HEK293 (cell line): ENCODE measurements at regions not wholly inside any gene's neighbourhood (a gene's known extent, or its start where the extent isn't known, plus 50 kb on each side); places are given as distances from the start of the nearest gene placed in this dataset.

Source experiments
- FEZF1 ChIP-seq: fragments of 450-650 bp; formaldehyde crosslinking; IDR thresholded peaks from 2 replicates; pipeline ENCODE4 v1.5.1; 2016; ENCODE audit warnings: missing biosample characterization, missing genetic modification characterization
- IKZF3 ChIP-seq: fragments of 450-650 bp; IDR thresholded peaks from 2 replicates; pipeline ENCODE4 v1.5.0; 2018; ENCODE audit warnings: missing biosample characterization, mild to moderate bottlenecking, missing genetic modification characterization, moderate library complexity
- PATZ1 ChIP-seq: fragments of 450-650 bp; formaldehyde crosslinking; IDR thresholded peaks from 2 replicates; pipeline ENCODE4 v1.5.1; 2016; ENCODE audit warnings: missing biosample characterization, missing genetic modification characterization
- PRDM1 ChIP-seq: fragments of 450-650 bp; formaldehyde crosslinking; IDR thresholded peaks from 2 replicates; pipeline ENCODE4; 2016; ENCODE audit warnings: missing biosample characterization, missing genetic modification characterization
- PRDM10 ChIP-seq: fragments of 450-650 bp; formaldehyde crosslinking; IDR thresholded peaks from 2 replicates; pipeline ENCODE4 v1.5.1; 2016; ENCODE audit warnings: missing biosample characterization, missing genetic modification characterization
- SP2 ChIP-seq: fragments of 450-650 bp; formaldehyde crosslinking; IDR thresholded peaks from 2 replicates; pipeline ENCODE4 v1.5.1; 2016; ENCODE audit warnings: missing biosample characterization, missing genetic modification characterization
- YY2 ChIP-seq: fragments of 450-650 bp; formaldehyde crosslinking; IDR thresholded peaks from 2 replicates; pipeline ENCODE4 v1.5.1; 2016; ENCODE audit warnings: missing biosample characterization, missing genetic modification characterization
- ZBTB10 ChIP-seq: fragments of 450-650 bp; formaldehyde crosslinking; IDR thresholded peaks from 2 replicates; pipeline ENCODE4 v1.5.1; 2016; ENCODE audit warnings: missing biosample characterization, missing genetic modification characterization
- ZBTB11 ChIP-seq: fragments of 450-650 bp; formaldehyde crosslinking; conservative IDR thresholded peaks from 2 replicates; pipeline ENCODE4 v1.5.1; 2016; ENCODE audit warnings: low read depth, missing biosample characterization, missing genetic modification characterization
- ZFP3 ChIP-seq: fragments of 450-650 bp; formaldehyde crosslinking; IDR thresholded peaks from 2 replicates; pipeline ENCODE4 v1.5.1; 2016; ENCODE audit warnings: low read depth, missing biosample characterization, missing genetic modification characterization
- ZNF157 ChIP-seq: fragments of 450-650 bp; formaldehyde crosslinking; IDR thresholded peaks from 2 replicates; pipeline ENCODE4 v1.5.1; 2016; ENCODE audit warnings: missing biosample characterization, missing genetic modification characterization
- ZNF280C ChIP-seq: fragments of 450-650 bp; formaldehyde crosslinking; IDR thresholded peaks from 2 replicates; pipeline ENCODE4 v1.5.1; 2016; ENCODE audit warnings: missing biosample characterization, missing genetic modification characterization
- ZNF335 ChIP-seq: fragments of 450-650 bp; formaldehyde crosslinking; conservative IDR thresholded peaks from 2 replicates; pipeline ENCODE4 v1.5.1; 2016; ENCODE audit warnings: missing biosample characterization, missing genetic modification characterization
- ZNF341 ChIP-seq: fragments of 450-650 bp; formaldehyde crosslinking; IDR thresholded peaks from 2 replicates; pipeline ENCODE4; 2016; ENCODE audit warnings: low read depth, missing biosample characterization, missing genetic modification characterization
- ZNF398 ChIP-seq: fragments of 450-650 bp; formaldehyde crosslinking; IDR thresholded peaks from 2 replicates; pipeline ENCODE4 v1.5.1; 2017; ENCODE audit warnings: missing biosample characterization, missing genetic modification characterization
- ZNF560 ChIP-seq: fragments of 450-650 bp; formaldehyde crosslinking; IDR thresholded peaks from 2 replicates; pipeline ENCODE4 v1.5.1; 2017; ENCODE audit warnings: missing biosample characterization, missing genetic modification characterization, borderline replicate concordance
- ZNF561 ChIP-seq: fragments of 450-650 bp; IDR thresholded peaks from 2 replicates; pipeline ENCODE4 v1.5.1; 2018; ENCODE audit warnings: missing biosample characterization, missing genetic modification characterization, borderline replicate concordance
- ZNF629 ChIP-seq: fragments of 450-650 bp; formaldehyde crosslinking; IDR thresholded peaks from 2 replicates; pipeline ENCODE4 v1.5.1; 2017; ENCODE audit warnings: missing biosample characterization, missing genetic modification characterization
- ZNF692 ChIP-seq: fragments of 450-650 bp; formaldehyde crosslinking; IDR thresholded peaks from 2 replicates; pipeline ENCODE4 v1.5.1; 2016; ENCODE audit warnings: missing biosample characterization, missing genetic modification characterization
- ZNF701 ChIP-seq: fragments of 450-650 bp; formaldehyde crosslinking; IDR thresholded peaks from 2 replicates; pipeline ENCODE4 v1.5.1; 2016; ENCODE audit warnings: missing biosample characterization, missing genetic modification characterization
- ZSCAN30 ChIP-seq: fragments of 450-650 bp; IDR thresholded peaks from 2 replicates; pipeline ENCODE4 v1.5.1; 2018; ENCODE audit warnings: missing biosample characterization, mild to moderate bottlenecking, missing genetic modification characterization, moderate library complexity
- ZXDB ChIP-seq: fragments of 450-650 bp; formaldehyde crosslinking; IDR thresholded peaks from 2 replicates; pipeline ENCODE4 v1.5.1; 2016; ENCODE audit warnings: missing biosample characterization, missing genetic modification characterization

GRCh38 chr2:129877289-129877741, 102.2 kb upstream of the RAB6C start (continued):
- TF ChIP-seq PRDM1 (tag by site-specific recombination) (no peak), ZNF561 (no peak), ZNF280C (tag by site-specific recombination) (no peak), FEZF1 (tag by site-specific recombination) (no peak), IKZF3 (peak; percentile 23; the same call in 1 of the 2 replicates), ZXDB (tag by site-specific recombination) (0 out of 2 replicates have a peak, but pooled peaks have one; percentile 17), ZSCAN30 (tag by site-specific recombination) (no peak), ZFP3 (no peak), ZNF341 (peak; percentile 92), PATZ1 (tag by site-specific recombination) (peak; percentile 72), PRDM10 (tag by site-specific recombination) (peak; percentile 65), ZNF335 (tag by site-specific recombination) (peak; percentile 57; the same call in 1 of the 2 replicates), ZNF701 (tag by site-specific recombination) (no peak), ZNF692 (tag by site-specific recombination) (peak; percentile 75), YY2 (tag by site-specific recombination) (no peak), ZBTB11 (tag by site-specific recombination) (peak; percentile 88), ZBTB10 (peak; percentile 29; the same call in 1 of the 2 replicates), SP2 (peak; percentile 53; the same call in 1 of the 2 replicates), ZNF398 (tag by site-specific recombination) (peak; percentile 88), ZNF560 (tag by site-specific recombination) (no peak), ZNF629 (tag by site-specific recombination) (peak; percentile 25; the same call in 1 of the 2 replicates), ZNF157 (tag by site-specific recombination) (no peak)
